HT1080 (cell line): ENCODE measurements at regions not wholly inside any gene's neighbourhood (a gene's known extent, or its start where the extent isn't known, plus 50 kb on each side); places are given as distances from the start of the nearest gene placed in this dataset. TPM values are rescaled to one million over a fixed set of nuclear protein-coding genes. Genes with fewer than 3 reads are reported as not detected.

Source experiments
- small RNA-seq: library from RNA; depleted of rRNA; stranded (forward); fragments of <200 nt; gene quantifications from one replicate; pipeline ENCODE3, GENCODE V24; 2014

Small RNA genes in the stretch of these regions (small RNA-seq; reads per million reads assigned to genes)
- gene RF00554 = not detected
